HG03432 (cell line): ENCODE measurements at regions not wholly inside any gene's neighbourhood (a gene's known extent, or its start where the extent isn't known, plus 50 kb on each side); places are given as distances from the start of the nearest gene placed in this dataset.
A peak's percentile ranks its signal among the peaks of the same experiment; 100 is the strongest.

Experiments
- ATAC-seq: cut with Tn5 transposase; IDR thresholded peaks from one replicate; pipeline ENCODE4 v1.9.1; 2021; ENCODE audit warnings: mild to moderate bottlenecking, moderate library complexity; ENCODE audit not compliant: unreplicated experiment

DNA sequence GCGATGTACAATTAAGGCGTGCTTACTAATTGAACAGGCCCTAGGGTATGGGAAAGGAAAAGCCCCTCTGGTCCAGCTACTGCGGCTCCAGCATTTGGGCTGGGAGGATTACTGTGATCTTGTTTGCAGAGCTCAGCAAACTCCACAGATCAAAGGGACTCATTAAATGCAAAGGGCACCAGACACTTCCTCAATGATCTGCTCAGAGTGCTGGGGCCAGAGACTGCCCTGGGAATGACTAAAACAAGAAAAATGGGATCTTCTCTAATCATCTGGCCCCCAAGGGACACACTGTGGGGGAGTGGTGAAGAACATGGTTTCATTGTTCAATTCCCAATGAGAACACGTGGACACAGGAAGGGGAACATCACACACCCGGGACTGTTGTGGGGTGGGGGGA, 85.0 kb downstream of the MARCHF4 start:
- ATAC-seq, result no peak

- no peak for ATAC-seq
Observed at GRCh38 chr2:216286616-216287231, 85.6 kb downstream of the MARCHF4 start.

- no peak for ATAC-seq
Observed at GRCh38 chr2:216285701-216286100, 86.6 kb downstream of the MARCHF4 start.

DNA sequence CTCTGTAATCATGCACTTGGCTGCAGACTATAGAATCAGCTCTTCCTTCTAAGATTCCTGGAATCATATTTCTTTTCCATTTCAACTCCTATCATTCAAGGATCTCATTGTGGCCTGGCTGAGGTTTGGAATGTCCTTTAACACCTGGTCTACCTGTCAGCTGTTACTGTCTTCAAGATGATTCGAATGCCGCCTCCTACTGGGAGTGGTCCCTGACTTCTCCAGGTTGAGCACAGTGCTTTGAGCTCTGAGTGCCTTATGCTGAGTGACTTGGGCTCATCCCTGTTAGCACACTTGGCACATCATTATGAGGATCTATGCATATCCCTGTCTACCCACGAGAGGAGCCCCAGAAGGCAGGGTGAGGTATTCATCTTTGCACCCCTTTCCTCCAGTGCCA, 87.6 kb downstream of the MARCHF4 start:
- no peak for ATAC-seq

GRCh38 chr2:216283038-216283900, 89.0 kb downstream of the MARCHF4 start:
- ATAC-seq, result peak; percentile 60

DNA sequence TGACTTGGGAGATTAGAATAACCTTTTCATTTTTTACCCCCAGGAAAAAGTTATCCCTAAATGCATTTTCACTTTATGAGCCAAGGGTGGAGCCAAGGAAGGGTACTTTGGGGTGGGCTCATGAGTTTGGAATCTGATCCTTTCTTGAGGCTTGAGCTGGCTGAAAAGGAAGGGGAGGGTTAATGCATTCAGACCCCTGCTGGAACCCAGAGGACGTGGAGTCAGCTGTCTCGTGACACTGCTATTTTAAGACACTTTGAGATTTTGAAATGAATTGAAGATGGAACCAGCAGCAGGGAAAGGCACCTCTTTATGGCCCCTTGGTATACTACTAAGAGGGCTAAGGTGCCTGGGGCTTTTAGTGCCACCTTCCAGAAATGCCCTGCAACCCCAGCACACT, 90.4 kb downstream of the MARCHF4 start:
- no peak for ATAC-seq

DNA sequence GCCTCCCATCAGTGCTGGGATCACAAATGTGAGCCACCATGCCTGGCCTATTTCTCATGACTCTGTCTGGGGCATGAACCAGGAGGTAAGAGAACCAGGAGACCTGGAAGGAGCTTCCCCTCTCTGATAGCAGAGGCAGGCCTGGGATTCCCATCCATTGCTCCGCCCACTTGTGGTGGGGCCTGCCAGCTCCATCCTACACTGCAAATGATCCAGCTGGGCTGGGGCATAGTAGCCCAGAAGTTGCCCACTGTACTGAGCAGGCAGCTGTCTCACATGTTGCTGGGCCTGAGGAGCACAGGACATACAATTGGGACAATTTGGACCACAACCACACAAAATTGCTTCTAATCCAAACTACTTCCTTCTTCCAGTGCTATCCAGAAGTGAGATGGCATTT, 91.0 kb downstream of the MARCHF4 start:
- ATAC-seq, result no peak

DNA sequence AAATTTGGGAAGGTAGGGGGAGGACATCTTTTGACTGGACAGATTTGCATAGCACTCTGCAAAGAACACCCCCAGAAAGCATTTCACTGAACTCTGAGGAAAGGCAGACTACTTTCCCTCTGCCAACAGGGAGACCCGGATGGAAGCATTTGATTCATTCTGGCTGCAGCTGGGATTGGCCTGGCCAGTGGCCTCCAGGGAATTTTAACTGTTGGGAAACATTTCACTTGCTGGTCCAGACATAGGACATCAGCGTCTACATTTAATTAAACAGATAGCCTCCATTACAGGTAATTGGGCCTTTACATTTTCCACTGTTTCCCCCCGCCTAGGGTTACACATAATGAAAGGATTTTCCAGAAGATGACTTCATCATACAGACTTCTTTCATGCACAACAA, 92.8 kb downstream of the MARCHF4 start:
- ATAC-seq, result no peak

DNA sequence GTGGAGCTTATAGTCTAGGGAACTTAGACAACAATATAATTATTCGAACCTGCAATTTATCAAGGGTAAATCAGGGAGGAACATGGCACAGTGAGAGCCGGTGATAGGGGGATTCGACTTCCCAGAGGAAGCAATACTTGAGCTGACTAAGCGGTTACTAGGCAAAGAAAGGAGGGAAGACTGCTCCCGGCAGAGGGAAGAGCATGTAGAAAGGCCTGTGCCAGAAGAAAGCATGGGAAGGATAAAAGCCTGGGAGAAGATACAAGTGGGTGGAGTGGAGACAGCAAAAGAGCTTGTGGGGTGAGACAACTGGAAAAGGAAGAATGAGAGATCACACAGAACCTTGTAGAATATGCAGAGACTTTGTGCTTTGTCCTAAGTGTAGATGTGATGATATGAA, 93.3 kb downstream of the MARCHF4 start:
- no peak for ATAC-seq

- ATAC-seq, result no peak
Observed at GRCh38 chr2:216275890-216276289, 96.4 kb downstream of the MARCHF4 start.

- ATAC-seq, result no peak
Observed at GRCh38 chr2:216274194-216274840, 98.0 kb downstream of the MARCHF4 start.

GRCh38 chr2:216261042-216261537, 111.2 kb downstream of the MARCHF4 start:
- ATAC-seq, result no peak

- ATAC-seq, result no peak
Observed at GRCh38 chr2:216260629-216261028, 111.7 kb downstream of the MARCHF4 start.

- no peak for ATAC-seq
Observed at GRCh38 chr2:216259081-216259480, 113.2 kb downstream of the MARCHF4 start.

- no peak for ATAC-seq
Observed at GRCh38 chr2:216257089-216257488, 115.2 kb downstream of the MARCHF4 start.
